ENCODE measurements at regions not wholly inside any gene's neighbourhood (a gene's known extent, or its start where the extent isn't known, plus 50 kb on each side); places are given as distances from the start of the nearest gene placed in this dataset.

- H4K20me1 ChIP-seq (ENCODE audit: insufficient read depth, low read length), result no peaks in the 10 kb centered on the region
- no peaks in the 10 kb centered on the region for H3K4me1 ChIP-seq (ENCODE audit: control insufficient read depth in 1 of 2, insufficient read depth in 2 of 2, low read length in 2 of 2)
- H3K9me3 ChIP-seq (replicated peaks in 1 of 2; ENCODE audit: control insufficient read depth in 1 of 2, insufficient read depth in 1 of 2, low read length in 2 of 2), result peaks cover 0 to 3% of the 10 kb centered on the region in 2 donors
- H3K9ac ChIP-seq (ENCODE audit: insufficient read depth, low read length, poor library complexity, severe bottlenecking), result no peak overlapping the region
- H3K4me2 ChIP-seq (replicated peaks; ENCODE audit: extremely low read depth, low read length, poor library complexity, severe bottlenecking), result no peak overlapping the region
- no peak overlapping the region for H3K27ac Mint-ChIP-seq
- no peak for TF ChIP-seq CTCF (IDR thresholded peaks at IDR 0.05)
- no peaks in the 10 kb centered on the region for H3K36me3 Mint-ChIP-seq
- H3K4me3 ChIP-seq (replicated peaks in 1 of 3; ENCODE audit: low read depth in 2 of 3, low read length in 3 of 3), result no peak overlapping the region
- whole genome bisulfite sequencing (ENCODE audit: insufficient coverage), result no CpG with 5 or more reads among the region's 1 CpG
- intact Hi-C loops (cut with micrococcal nuclease), result no loop called here
- H3K4me1 Mint-ChIP-seq, result no peaks in the 10 kb centered on the region
- no peaks in the 10 kb centered on the region for H3K79me2 ChIP-seq (ENCODE audit: insufficient read depth, low read length)
- no peak overlapping the region for H3K27ac ChIP-seq (ENCODE audit: low read depth in 1 of 2, low read length in 2 of 2)
- H3K27me3 ChIP-seq (ENCODE audit: control insufficient read depth in 2 of 2, insufficient read depth in 2 of 2, low read length in 2 of 2), result no peaks in the 10 kb centered on the region
- peaks cover 0 to 7% (median 2%) of the 10 kb centered on the region in 7 donors for H3K9me3 Mint-ChIP-seq
- DNase-seq, result no peak
- H3K36me3 ChIP-seq (replicated peaks in 1 of 2; ENCODE audit: control insufficient read depth in 1 of 2, insufficient read depth in 2 of 2, low read length in 2 of 2), result no peaks in the 10 kb centered on the region
- H3K4me3 Mint-ChIP-seq, result no peak overlapping the region
- no peak overlapping the region for H2AFZ ChIP-seq (ENCODE audit: insufficient read depth, low read depth, low read length, poor library complexity, severe bottlenecking)
- no peaks in the 10 kb centered on the region for H3K27me3 Mint-ChIP-seq (ENCODE audit: low read depth in 3 of 3)
Observed at GRCh38 chr6:80540700-80541099, 434.2 kb downstream of the BCKDHB start.

GRCh38 chr6:80537118-80537972 lies 430.9 kb downstream of the BCKDHB start:
- Histone ChIP-seq H3K36me3 (replicated peaks in 1 of 2; ENCODE audit: control insufficient read depth in 1 of 2, insufficient read depth in 2 of 2, low read length in 2 of 2) (no peaks in the 10 kb centered on the region), H4K20me1 (ENCODE audit: insufficient read depth, low read length) (no peaks in the 10 kb centered on the region), H3K4me2 (replicated peaks; ENCODE audit: extremely low read depth, low read length, poor library complexity, severe bottlenecking) (no peak overlapping the region), H3K9me3 (replicated peaks in 1 of 2; ENCODE audit: control insufficient read depth in 1 of 2, insufficient read depth in 1 of 2, low read length in 2 of 2) (no peaks in the 10 kb centered on the region), H3K9ac (ENCODE audit: insufficient read depth, low read length, poor library complexity, severe bottlenecking) (no peak overlapping the region), H2AFZ (ENCODE audit: insufficient read depth, low read depth, low read length, poor library complexity, severe bottlenecking) (no peak overlapping the region), H3K27ac (ENCODE audit: low read depth in 1 of 2, low read length in 2 of 2) (no peak overlapping the region), H3K4me3 (replicated peaks in 1 of 3; ENCODE audit: low read depth in 2 of 3, low read length in 3 of 3) (no peak overlapping the region), H3K27me3 (ENCODE audit: control insufficient read depth in 2 of 2, insufficient read depth in 2 of 2, low read length in 2 of 2) (no peaks in the 10 kb centered on the region), H3K4me1 (ENCODE audit: control insufficient read depth in 1 of 2, insufficient read depth in 2 of 2, low read length in 2 of 2) (no peaks in the 10 kb centered on the region), H3K79me2 (ENCODE audit: insufficient read depth, low read length) (no peaks in the 10 kb centered on the region)
- no peak for DNase-seq
- Mint-ChIP-seq H3K27ac (no peak overlapping the region), H3K36me3 (no peaks in the 10 kb centered on the region), H3K4me3 (no peak overlapping the region), H3K4me1 (no peaks in the 10 kb centered on the region), H3K9me3 (peaks cover 0 to 7% (median 2%) of the 10 kb centered on the region in 7 donors), H3K27me3 (ENCODE audit: low read depth in 3 of 3) (no peaks in the 10 kb centered on the region)
- intact Hi-C loops (cut with micrococcal nuclease), result no loop called here
- TF ChIP-seq CTCF (IDR thresholded peaks at IDR 0.05), result no peak
- no CpG with 5 or more reads among the region's 6 CpGs for WGBS (ENCODE audit: insufficient coverage)

All from CD14-positive monocyte (primary cell).